Adrenal gland (tissue), 9 donors: ENCODE measurements at regions not wholly inside any gene's neighbourhood (a gene's known extent, or its start where the extent isn't known, plus 50 kb on each side); places are given as distances from the start of the nearest gene placed in this dataset.

ENCODE experiments used
- DNase-seq, 7 donors: peaks; one replicate each; pipeline ENCODE4 v3.0.0-alpha.2; 2019 to 2020
- H3K27ac ChIP-seq, 5 donors: fragments of 200-600 bp; sonication (generic) in 4 of 5; 1 replicate in 3 of 5; 2 replicates in 2 of 5; pipeline versions ENCODE4 v1.5.1 to v1.8.0; 2016 to 2020; ENCODE audit warnings: mild to moderate bottlenecking in 1 of 5
- H3K27me3 ChIP-seq: fragments of 200-600 bp; 2 replicates; pipeline ENCODE4 v1.8.0; 2021
- H3K36me3 ChIP-seq, 2 donors: fragments of 200-600 bp; replicated peaks in 1 of 2; 1 replicate in 1 of 2; 2 replicates in 1 of 2; pipeline versions ENCODE4 v1.5.1 to v1.8.0; 2018 to 2022
- H3K4me1 ChIP-seq, 2 donors: fragments of 200-600 bp; replicated peaks in 1 of 2; 1 replicate in 1 of 2; 2 replicates in 1 of 2; pipeline versions ENCODE4 v1.5.1 to v1.8.0; 2018 to 2021
- H3K4me3 ChIP-seq, 4 donors: fragments of 200-600 bp; sonication (generic) in 3 of 4; one replicate each; pipeline ENCODE4 v1.5.1; 2016 to 2018
- H3K9me3 ChIP-seq, 3 donors: fragments of 200-600 bp; sonication (generic) in 1 of 3; replicated peaks in 1 of 3; 1 replicate in 2 of 3; 2 replicates in 1 of 3; pipeline versions ENCODE4 v1.5.1 to v1.8.0; 2016 to 2021
- CTCF ChIP-seq, 6 experiments: fragments of 450-650 bp in 4 of 6; fragments of 200-600 bp in 2 of 6; sonication (generic) in 1 of 6; IDR thresholded peaks; 1 replicate in 5 of 6; 2 replicates in 1 of 6; pipeline versions ENCODE4 v1.5.1 to v1.8.0; 2016 to 2021; ENCODE audit warnings: antibody characterized with exemption in 6 of 6, mild to moderate bottlenecking in 2 of 6, moderate library complexity in 1 of 6
- POLR2A ChIP-seq, 2 donors: fragments of 450-650 bp; IDR thresholded peaks; one replicate each; pipeline ENCODE4 v1.6.1; 2017; ENCODE audit warnings: antibody characterized with exemption in 2 of 2, mild to moderate bottlenecking in 2 of 2, moderate library complexity in 1 of 2
- WGBS, 4 donors: extraction: QIAGEN DNeasy Blood & Tissue Kit in 2 of 4; methylation state at CpG; one replicate each; pipeline versions ENCODE4 v1.1.5 to v1.1.7; 2013 to 2017; 5-methylcytosine and 5-hydroxymethylcytosine counted together
- intact Hi-C, 2 donors: fragments of 100-400 bp; cut with DNase I; formaldehyde crosslinking; loops; one replicate each; pipeline versions ENCODE4 v1.14.1 to v1.15.0; 2022 to 2023
- donor health status: healthy with polysubstance abuse.
- donor health status: Bipolar disorder and iron deficiency.
- donor health status: DM: yes; HTN: yes; CAD: no.
- donor health status: DM: no; HTN: no; CAD: no.
- donor health status: DM: no; HTN: no; CAD: no.

- H3K4me3 ChIP-seq, result no peak overlapping the region
- intact Hi-C loops, result no loop called here
- no peak overlapping the region for H3K27ac ChIP-seq
- WGBS, 4 donors, result 81 to 87% (median 83%) methylated on average over 6 of the region's 6 CpGs
- no peaks in the 10 kb centered on the region for H3K27me3 ChIP-seq
- TF ChIP-seq CTCF (IDR thresholded peaks at IDR 0.05) (no peak), POLR2A (IDR thresholded peaks at IDR 0.05) (no peak)
- H3K36me3 ChIP-seq, result no peaks in the 10 kb centered on the region
- DNase-seq, result no peak
- no peaks in the 10 kb centered on the region for H3K9me3 ChIP-seq
- H3K4me1 ChIP-seq, result no peaks in the 10 kb centered on the region
Measured at GRCh38 chr12:74790931-74791330, 253.3 kb downstream of the ATXN7L3B start.

- Histone ChIP-seq H3K36me3 (no peaks in the 10 kb centered on the region), H3K4me1 (no peaks in the 10 kb centered on the region), H3K9me3 (no peaks in the 10 kb centered on the region), H3K27me3 (no peaks in the 10 kb centered on the region), H3K27ac (no peak overlapping the region), H3K4me3 (no peak overlapping the region)
- TF ChIP-seq POLR2A (IDR thresholded peaks at IDR 0.05) (no peak), CTCF (IDR thresholded peaks at IDR 0.05) (no peak)
- no peak for DNase-seq
- intact Hi-C loops, result no loop called here
- 44 to 62% (median 56%) methylated on average over 1 of the region's 1 CpG for WGBS, 4 donors
Measured at GRCh38 chr12:74791365-74791764, 253.7 kb downstream of the ATXN7L3B start.

- H3K4me3 ChIP-seq, result no peak overlapping the region
- intact Hi-C loops, result no loop called here
- no peaks in the 10 kb centered on the region for H3K4me1 ChIP-seq
- no peak for DNase-seq
- H3K36me3 ChIP-seq, result no peaks in the 10 kb centered on the region
- no peaks in the 10 kb centered on the region for H3K27me3 ChIP-seq
- TF ChIP-seq POLR2A (IDR thresholded peaks at IDR 0.05), result no peak
- no peak for TF ChIP-seq CTCF (IDR thresholded peaks at IDR 0.05)
- 50 to 66% (median 57%) methylated on average over 4 of the region's 4 CpGs for WGBS, 4 donors
- H3K27ac ChIP-seq, result no peak overlapping the region
- H3K9me3 ChIP-seq, result no peaks in the 10 kb centered on the region
Measured at GRCh38 chr12:74794522-74794921, 256.9 kb downstream of the ATXN7L3B start.

GRCh38 chr12:74801625-74802024, 264.0 kb downstream of the ATXN7L3B start:
- DNase-seq, result no peak
- Histone ChIP-seq H3K27me3 (no peaks in the 10 kb centered on the region), H3K36me3 (no peaks in the 10 kb centered on the region), H3K4me1 (no peaks in the 10 kb centered on the region), H3K9me3 (no peaks in the 10 kb centered on the region), H3K27ac (no peak overlapping the region), H3K4me3 (no peak overlapping the region)
- 56 to 60% (median 59%) methylated on average over 2 of the region's 2 CpGs for WGBS, 4 donors
- intact Hi-C loops, result no loop called here
- TF ChIP-seq CTCF (IDR thresholded peaks at IDR 0.05) (no peak), POLR2A (IDR thresholded peaks at IDR 0.05) (no peak)
